KMS-11 (cell line): ENCODE measurements at regions not wholly inside any gene's neighbourhood (a gene's known extent, or its start where the extent isn't known, plus 50 kb on each side); places are given as distances from the start of the nearest gene placed in this dataset.

Source experiments
- H2AFZ ChIP-seq: fragments of 200-600 bp; sonication (generic); 2 replicates; pipeline ENCODE4 v1.6.1; 2016; ENCODE audit warnings: antibody characterized with exemption, mixed run types, low read depth
- H3K27ac ChIP-seq: fragments of 200-600 bp; sonication (generic); 2 replicates; pipeline ENCODE4 v1.6.1; 2016; ENCODE audit warnings: mild to moderate bottlenecking, mixed run types
- H3K27me3 ChIP-seq: fragments of 200-600 bp; sonication (generic); 2 replicates; pipeline ENCODE4 v1.6.1; 2017; ENCODE audit warnings: mild to moderate bottlenecking, low read depth, mixed run types, moderate library complexity; ENCODE audit not compliant: insufficient read depth
- H3K36me3 ChIP-seq: fragments of 200-600 bp; sonication (generic); 2 replicates; pipeline ENCODE4 v1.6.1; 2017; ENCODE audit warnings: mild to moderate bottlenecking, mixed run types; ENCODE audit not compliant: insufficient read depth
- H3K4me1 ChIP-seq: fragments of 200-600 bp; sonication (generic); 2 replicates; pipeline ENCODE4 v1.6.1; 2016; ENCODE audit warnings: mild to moderate bottlenecking, low read depth, mixed run types; ENCODE audit not compliant: poor library complexity, severe bottlenecking
- H3K4me2 ChIP-seq: fragments of 200-600 bp; sonication (generic); 2 replicates; pipeline ENCODE4 v1.7.0; 2016; ENCODE audit warnings: mild to moderate bottlenecking, mixed run types
- H3K4me3 ChIP-seq: fragments of 200-600 bp; sonication (generic); IDR thresholded peaks from 2 replicates; pipeline ENCODE4 v1.6.1; 2017; ENCODE audit warnings: low read depth, low read length, mixed read lengths; ENCODE audit not compliant: insufficient read depth
- H3K79me2 ChIP-seq: fragments of 200-600 bp; sonication (generic); 2 replicates; pipeline ENCODE4 v1.6.1; 2016; ENCODE audit warnings: low read depth, mixed run types; ENCODE audit not compliant: insufficient read depth
- H3K9ac ChIP-seq: fragments of 200-600 bp; sonication (generic); 2 replicates; pipeline ENCODE4 v1.6.1; 2016; ENCODE audit warnings: mild to moderate bottlenecking, mixed run types
- H4K20me1 ChIP-seq: fragments of 200-600 bp; sonication (generic); 2 replicates; pipeline ENCODE4 v1.6.1; 2016; ENCODE audit warnings: mild to moderate bottlenecking, mixed run types; ENCODE audit not compliant: insufficient read depth
- TF ChIP-seq, protein P1 (sequence below): fragments of 200-600 bp; sonication (generic); conservative IDR thresholded peaks from 2 replicates; pipeline ENCODE4 v1.6.1; 2017; ENCODE audit warnings: low read depth, mild to moderate bottlenecking, antibody characterized with exemption, low read length, moderate library complexity, mixed read lengths

GRCh38 chr4:54487491-54487890 is 170.3 kb upstream of the KIT start:
- no peaks in the 10 kb centered on the region for H4K20me1 ChIP-seq
- H3K27ac ChIP-seq: no peak overlapping the region
- H3K4me2 ChIP-seq: no peak overlapping the region
- H3K9ac ChIP-seq: no peak overlapping the region
- H2AFZ ChIP-seq: no peak overlapping the region
- H3K36me3 ChIP-seq: no peaks in the 10 kb centered on the region
- H3K4me1 ChIP-seq: no peaks in the 10 kb centered on the region
- H3K27me3 ChIP-seq: no peaks in the 10 kb centered on the region
- no peaks in the 10 kb centered on the region for H3K79me2 ChIP-seq
- H3K4me3 ChIP-seq: no peak overlapping the region
- TF ChIP-seq, protein P1, sequence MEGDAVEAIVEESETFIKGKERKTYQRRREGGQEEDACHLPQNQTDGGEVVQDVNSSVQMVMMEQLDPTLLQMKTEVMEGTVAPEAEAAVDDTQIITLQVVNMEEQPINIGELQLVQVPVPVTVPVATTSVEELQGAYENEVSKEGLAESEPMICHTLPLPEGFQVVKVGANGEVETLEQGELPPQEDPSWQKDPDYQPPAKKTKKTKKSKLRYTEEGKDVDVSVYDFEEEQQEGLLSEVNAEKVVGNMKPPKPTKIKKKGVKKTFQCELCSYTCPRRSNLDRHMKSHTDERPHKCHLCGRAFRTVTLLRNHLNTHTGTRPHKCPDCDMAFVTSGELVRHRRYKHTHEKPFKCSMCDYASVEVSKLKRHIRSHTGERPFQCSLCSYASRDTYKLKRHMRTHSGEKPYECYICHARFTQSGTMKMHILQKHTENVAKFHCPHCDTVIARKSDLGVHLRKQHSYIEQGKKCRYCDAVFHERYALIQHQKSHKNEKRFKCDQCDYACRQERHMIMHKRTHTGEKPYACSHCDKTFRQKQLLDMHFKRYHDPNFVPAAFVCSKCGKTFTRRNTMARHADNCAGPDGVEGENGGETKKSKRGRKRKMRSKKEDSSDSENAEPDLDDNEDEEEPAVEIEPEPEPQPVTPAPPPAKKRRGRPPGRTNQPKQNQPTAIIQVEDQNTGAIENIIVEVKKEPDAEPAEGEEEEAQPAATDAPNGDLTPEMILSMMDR: no peak

DNA sequence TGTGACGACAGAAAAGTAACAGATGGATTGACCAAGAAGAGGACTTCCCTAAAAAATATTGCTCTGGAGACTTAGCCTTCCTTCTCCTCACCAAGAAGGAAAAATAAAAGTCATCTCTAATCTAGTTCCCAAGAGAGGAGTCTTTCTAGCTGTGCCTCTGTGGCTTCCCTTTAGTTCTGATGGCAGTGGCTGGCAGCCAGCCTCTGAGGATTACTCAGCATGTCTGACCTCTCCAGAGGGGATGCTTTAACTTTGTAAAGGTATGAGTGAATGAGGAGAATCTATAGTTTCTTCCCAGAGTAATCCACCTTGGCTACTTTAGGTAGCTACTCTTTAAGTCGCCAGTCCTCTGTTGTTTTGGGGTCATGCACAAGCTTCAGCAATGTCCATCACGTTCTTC is 163.9 kb upstream of the KIT start:
- no peak overlapping the region for H3K4me2 ChIP-seq
- H3K9ac ChIP-seq: no peak overlapping the region
- no peaks in the 10 kb centered on the region for H3K79me2 ChIP-seq

DNA sequence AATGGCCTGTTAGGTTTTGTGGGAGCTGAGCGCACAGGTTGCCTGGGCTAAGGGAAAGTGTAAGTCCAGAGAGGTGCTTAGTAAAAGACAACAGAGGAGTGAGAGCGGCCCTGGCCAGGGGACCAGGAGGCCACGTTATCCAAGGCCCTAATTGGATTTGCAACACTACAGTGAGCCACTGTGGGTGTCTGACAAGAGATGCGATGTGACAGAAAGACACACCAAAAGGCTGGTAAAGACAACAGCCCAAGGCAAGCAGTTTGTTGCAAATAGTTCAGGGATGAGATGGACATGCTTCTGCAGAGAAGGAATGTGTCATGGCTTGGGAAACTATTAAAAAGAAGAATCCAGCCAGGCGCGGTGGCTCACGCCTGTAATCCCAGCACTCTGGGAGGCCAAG is 162.7 kb upstream of the KIT start:
- Histone ChIP-seq H3K9ac (no peak overlapping the region), H3K36me3 (no peaks in the 10 kb centered on the region), H4K20me1 (no peaks in the 10 kb centered on the region), H3K4me3 (no peak overlapping the region), H3K27me3 (no peaks in the 10 kb centered on the region), H3K27ac (no peak overlapping the region), H3K4me2 (no peak overlapping the region), H3K4me1 (no peaks in the 10 kb centered on the region), H3K79me2 (no peaks in the 10 kb centered on the region), H2AFZ (no peak overlapping the region)
- TF ChIP-seq, protein P1: no peak

More for the DNA sequence above, 163.9 kb upstream of the KIT start:
- H3K27me3 ChIP-seq: no peaks in the 10 kb centered on the region
- no peaks in the 10 kb centered on the region for H3K4me1 ChIP-seq
- no peak overlapping the region for H2AFZ ChIP-seq
- H3K27ac ChIP-seq: no peak overlapping the region
- no peaks in the 10 kb centered on the region for H4K20me1 ChIP-seq
- TF ChIP-seq, protein P1: no peak
- no peaks in the 10 kb centered on the region for H3K36me3 ChIP-seq
- H3K4me3 ChIP-seq: no peak overlapping the region

DNA sequence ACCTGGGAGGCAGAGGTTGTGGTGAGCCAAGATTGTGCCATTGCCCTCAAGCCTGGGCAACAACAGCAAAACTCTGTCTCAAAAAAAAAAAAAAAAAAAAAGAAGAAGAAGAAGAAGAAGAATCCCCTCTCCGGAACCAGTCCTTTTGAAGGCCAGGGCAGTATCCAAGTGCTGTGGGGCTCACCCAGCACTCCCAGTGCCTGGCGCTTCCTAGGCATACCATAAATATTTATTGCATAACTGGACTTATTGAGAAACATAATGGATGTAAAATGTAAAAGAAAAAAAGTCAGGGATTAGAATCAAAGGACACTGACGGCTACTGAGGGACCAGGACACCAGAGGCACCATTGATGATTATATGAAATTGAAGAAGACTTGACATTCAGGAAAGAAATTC is 162.1 kb upstream of the KIT start:
- no peaks in the 10 kb centered on the region for H3K36me3 ChIP-seq
- TF ChIP-seq, protein P1: no peak
- H3K4me3 ChIP-seq: no peak overlapping the region
- no peak overlapping the region for H3K4me2 ChIP-seq
- H3K9ac ChIP-seq: no peak overlapping the region
- H2AFZ ChIP-seq: no peak overlapping the region
- no peaks in the 10 kb centered on the region for H3K79me2 ChIP-seq
- H4K20me1 ChIP-seq: no peaks in the 10 kb centered on the region
- H3K4me1 ChIP-seq: no peaks in the 10 kb centered on the region
- no peaks in the 10 kb centered on the region for H3K27me3 ChIP-seq
- H3K27ac ChIP-seq: no peak overlapping the region

GRCh38 chr4:54496412-54496811 is 161.3 kb upstream of the KIT start:
- H3K4me3 ChIP-seq: no peak overlapping the region
- H4K20me1 ChIP-seq: no peaks in the 10 kb centered on the region
- no peaks in the 10 kb centered on the region for H3K4me1 ChIP-seq
- H2AFZ ChIP-seq: no peak overlapping the region
- TF ChIP-seq, protein P1: no peak
- no peak overlapping the region for H3K4me2 ChIP-seq
- H3K27ac ChIP-seq: no peak overlapping the region
- no peaks in the 10 kb centered on the region for H3K36me3 ChIP-seq
- H3K79me2 ChIP-seq: no peaks in the 10 kb centered on the region
- H3K9ac ChIP-seq: no peak overlapping the region
- no peaks in the 10 kb centered on the region for H3K27me3 ChIP-seq
